NAMALWA (cell line): ENCODE measurements at regions not wholly inside any gene's neighbourhood (a gene's known extent, or its start where the extent isn't known, plus 50 kb on each side); places are given as distances from the start of the nearest gene placed in this dataset.
"Not testable (repeated sequence)": the region's sequence is repeated elsewhere in the genome, so short reads cannot be mapped to it uniquely, and the experiment has no call there.

Source experiments
- DNase-seq: peaks from one replicate; pipeline ENCODE4 v3.0.0-alpha.2; 2015; ENCODE audit warnings: low spot score

DNA sequence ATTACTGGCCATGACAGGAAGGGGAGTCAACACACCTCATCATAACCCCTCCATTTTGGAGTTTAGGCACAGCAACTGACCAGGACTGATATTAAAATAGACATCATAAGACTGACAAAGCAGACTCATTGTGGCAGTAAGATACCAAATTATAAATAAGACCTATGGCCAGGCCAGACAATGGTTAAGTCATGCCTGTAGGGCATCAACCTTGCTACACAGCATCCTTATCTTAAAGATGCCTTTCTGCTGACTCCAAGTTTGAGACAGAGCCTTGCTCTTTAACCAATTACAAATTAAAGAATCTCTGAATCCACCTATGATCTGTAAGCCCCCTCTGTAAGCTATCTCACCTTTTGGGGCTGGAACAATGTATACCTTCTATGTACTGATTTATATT, 65.5 kb downstream of the VCX2 start:
- DNase-seq = no peak

DNA sequence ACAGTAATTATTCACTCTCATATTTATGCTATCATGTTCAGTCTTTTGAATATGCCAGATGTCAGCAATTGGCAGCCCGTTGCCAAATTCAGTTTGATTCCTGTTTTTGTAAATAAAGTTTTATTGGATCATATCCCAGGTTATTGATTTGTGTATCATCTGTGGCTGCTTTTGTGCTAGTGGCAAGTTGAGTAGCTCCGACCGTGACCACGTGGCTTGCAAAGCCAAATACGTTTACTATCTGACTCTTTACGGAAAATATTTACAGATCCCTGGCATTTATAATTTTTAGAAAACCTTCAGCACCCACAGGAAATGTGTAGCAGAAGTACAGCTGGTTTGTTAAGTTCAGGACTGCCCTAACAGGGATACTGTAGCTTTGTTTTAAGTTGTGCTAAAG, 67.4 kb downstream of the VCX2 start:
- DNase-seq = no peak

DNA sequence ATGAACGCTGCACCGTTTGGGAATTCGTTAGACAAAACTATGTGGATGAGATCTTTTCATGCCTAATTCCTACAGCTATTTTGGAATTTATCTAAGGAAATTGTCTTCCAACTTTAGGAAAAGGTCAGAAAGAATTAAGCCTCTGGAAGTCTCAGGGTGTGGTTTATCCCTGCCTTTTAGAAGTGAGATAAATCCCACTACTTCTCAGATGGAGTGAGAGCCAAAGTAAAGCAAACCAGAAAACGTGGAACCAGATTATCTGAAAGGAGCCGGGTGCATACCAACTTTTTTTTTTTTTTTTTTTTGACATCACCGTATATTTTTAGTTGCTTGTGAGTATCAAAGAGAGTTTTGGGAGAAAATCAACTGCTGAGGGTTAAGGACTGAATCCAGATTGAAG, 79.6 kb downstream of the VCX2 start:
- no peak for DNase-seq

DNA sequence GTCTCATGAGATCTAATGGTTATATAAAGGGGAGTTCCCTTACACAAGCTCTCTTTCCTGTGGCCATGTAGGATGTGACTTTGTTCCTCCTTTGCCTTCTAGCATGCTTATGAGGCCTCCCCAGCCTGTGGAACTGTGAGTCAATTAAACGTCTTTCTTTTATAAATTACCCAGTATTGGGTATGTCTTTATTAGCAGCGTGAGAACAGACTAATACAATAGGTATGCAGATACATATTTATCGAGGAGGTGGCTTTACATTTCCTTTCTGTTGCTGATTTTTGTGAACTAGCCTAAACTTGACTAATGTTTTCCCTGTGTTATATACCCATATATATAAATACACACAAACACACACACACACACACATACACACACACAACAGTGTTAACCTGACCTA, 80.2 kb downstream of the VCX2 start:
- no peak for DNase-seq

DNA sequence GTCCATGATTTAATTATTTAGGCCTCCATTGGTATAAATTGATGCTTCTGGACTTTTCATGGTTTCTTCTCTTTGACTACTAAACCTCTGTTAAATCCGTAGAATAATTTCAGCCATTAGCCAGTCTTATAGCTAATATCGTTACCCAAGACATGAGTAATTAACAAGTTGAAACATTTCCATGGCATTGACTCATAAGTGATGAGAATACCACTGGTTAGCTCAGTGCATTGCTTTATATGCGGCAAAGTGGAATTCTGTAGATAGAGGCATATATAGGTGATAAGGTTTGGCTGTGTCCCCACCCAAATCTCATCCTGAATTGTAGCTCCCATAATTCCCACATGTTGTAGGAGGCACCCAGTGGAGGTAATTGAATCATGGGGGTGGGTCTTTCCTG, 80.6 kb downstream of the VCX2 start:
- DNase-seq = no peak

DNA sequence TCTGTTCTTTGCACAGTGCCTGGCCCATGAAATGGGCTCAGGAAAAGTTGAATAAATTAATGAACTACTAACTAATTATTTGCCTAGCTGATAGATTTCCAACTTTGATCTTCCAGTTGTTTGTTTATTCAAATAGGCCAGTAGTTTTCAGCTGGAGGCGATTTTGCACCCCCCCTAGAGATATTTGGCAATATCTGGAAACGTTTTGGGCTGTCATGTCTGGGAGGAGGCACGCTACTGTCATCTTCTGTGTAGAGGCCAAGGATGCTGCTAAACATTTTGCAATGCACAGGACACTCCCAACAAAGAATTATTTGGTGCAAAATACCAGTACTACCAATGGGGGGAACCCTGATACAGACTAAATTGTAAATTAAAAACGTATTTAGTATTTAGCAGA, 81.9 kb downstream of the VCX2 start:
- DNase-seq = no peak

DNA sequence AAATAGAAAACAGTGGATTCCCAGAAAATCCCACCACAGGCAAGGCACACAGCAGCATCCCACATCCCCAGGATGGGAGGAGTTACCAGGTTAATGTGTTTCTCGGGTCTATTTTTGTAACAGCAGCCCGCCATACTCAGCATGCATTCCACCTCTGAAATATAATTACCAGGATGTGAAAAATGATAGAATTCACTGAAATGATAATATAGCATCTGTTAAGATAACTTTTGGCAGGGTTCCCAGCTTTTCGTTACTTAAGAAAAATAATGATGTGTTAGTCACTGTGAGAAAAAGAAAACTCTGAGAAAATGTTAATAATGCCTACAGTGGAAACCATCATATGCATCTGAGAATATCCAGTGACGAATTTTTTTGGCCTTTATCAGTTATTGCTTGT, 87.1 kb downstream of the VCX2 start:
- no peak for DNase-seq

DNA sequence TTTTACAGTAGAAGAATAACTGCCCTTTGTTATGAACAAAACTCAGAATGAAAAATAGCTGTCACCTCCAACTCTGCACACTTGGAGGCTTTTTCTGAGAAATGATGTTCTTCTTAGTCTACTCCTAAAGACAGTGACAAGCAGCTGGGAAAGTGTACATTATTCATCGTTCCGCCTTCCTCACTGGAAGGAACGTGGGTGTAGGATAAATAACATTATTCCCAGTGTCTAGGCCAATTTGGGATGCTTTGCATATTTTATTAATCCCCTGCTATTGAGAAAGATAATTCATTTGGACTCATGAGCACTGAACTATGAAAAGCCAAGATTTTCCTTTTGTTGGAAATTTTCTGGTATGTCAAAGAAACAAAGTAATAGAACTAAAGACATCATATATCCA, 87.8 kb downstream of the VCX2 start:
- no peak for DNase-seq

DNA sequence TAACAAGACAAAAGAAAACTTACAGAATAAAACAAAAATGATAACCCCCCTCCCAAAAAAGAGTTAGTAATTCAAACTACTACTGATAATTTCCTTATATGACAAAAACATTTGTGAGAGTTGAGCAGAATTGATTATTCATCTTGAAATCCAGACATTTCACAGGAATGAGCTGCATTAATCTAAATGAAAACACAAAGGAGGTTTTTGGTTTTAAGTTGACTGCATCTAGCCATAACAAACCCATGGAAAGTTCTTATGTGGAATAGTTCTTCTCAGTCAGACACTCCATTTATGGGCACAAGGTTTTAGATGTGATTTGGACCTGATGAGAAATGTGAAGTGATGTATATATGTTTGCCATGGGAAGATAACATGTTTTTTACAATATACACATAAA, 95.4 kb downstream of the VCX2 start:
- no peak for DNase-seq

DNA sequence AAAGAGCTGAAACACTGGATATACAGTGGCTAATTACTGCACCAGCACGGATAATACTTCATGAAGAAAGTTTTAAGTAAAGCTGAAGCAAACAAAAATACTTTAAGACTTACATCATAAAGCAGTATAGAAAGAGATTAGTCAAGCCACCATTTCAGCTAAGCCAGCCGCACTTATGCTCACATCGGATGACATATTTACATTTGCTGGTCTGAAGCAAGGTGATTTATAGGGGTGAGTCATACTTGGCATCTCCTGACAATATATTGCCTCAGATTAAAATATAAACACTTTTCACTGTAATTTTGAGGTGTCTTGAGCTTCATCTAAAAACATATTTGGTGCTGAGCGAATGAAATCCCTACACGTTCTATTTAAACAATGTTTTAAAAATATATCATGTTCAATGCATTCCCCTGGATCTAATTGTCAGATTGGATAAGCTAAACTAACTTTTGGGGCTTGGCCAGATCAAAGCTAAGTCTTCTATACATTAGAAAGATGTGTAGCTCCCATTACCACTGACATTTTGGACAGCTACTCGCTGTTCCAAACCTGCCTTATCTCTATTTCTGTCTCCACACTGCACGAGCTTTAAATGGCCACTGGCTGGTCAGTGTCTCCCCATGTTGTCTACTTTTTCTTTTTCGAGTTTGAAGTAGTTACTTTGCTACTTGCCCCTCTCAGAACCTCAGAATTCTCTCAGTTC, 103.2 kb downstream of the VCX2 start:
- no peak for DNase-seq

DNA sequence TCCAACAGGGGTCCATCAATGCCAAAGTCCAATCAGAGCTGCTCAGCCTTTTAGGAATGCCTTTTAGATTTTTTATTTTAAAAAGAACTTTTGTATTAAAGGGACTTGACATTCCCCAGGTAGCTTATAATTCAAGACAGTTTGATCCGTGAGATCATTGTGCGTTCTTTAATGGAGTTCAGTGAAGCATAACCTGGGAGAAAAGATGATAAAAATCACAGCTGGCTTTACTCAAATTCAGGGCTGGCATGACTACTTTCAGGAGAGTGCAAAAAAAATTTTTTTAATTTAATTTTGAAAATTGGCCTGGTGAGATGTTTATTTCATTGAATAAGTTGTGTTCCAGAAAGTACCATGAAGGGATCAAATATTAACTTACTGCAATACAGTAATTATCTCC, 118.2 kb downstream of the VCX2 start:
- DNase-seq = no peak

DNA sequence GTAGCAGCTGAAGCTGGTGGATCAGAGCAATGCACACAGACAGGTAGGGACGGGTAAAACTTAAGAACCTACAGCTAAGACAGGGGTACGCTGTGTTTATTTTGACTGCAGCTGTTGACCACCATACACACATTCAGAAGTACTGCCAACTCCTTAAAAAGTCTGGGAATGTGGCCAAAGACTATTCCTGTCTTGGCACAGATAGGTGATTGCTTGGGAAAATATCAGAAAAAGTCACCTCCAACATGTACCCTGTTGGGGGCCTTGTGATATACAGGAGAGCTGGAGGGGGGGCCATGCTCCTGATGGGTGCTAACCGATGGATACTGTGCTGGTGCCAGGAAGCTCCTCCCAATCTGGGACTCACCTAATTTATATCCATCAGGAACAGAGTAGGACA, 121.2 kb downstream of the VCX2 start:
- DNase-seq = no peak

DNA sequence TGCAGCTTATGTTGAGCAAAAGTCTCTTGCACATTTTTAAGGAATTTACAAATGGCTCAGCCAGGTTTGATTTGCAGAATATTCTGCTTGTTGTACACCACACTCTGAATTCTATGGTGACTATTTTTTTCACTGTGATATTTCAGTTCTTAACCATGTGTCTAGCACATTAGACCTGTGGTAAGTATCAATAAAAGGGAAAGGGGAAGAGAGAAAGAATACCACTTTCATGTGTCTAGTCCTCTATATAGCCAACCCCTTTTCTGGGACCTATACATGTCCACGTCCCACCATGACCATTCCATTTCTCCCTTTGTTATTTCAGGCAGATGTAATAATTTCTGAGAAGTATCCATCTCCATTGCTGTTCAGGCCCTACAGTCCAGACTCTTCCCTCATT, 121.3 kb upstream of the PNPLA4 start:
- no peak for DNase-seq

DNA sequence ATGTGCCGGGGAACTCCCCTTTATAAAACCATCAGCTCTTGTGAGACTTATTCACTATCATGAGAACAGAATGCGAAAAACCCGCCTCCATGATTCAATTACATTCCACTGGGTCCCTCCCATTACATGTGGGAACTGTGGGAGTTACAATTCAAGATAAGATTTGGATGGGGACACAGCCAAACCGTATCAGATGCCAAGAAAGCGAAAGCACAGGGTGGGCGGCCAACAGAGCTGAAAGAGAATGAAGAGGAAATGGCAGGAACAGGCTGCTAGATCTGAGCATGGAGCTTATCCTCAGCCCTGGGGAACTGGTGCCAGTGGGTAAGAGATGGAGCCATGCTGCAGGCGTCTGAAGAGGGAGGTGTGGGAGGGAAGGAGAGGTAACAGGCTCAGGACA, 117.7 kb upstream of the PNPLA4 start:
- no peak for DNase-seq

DNA sequence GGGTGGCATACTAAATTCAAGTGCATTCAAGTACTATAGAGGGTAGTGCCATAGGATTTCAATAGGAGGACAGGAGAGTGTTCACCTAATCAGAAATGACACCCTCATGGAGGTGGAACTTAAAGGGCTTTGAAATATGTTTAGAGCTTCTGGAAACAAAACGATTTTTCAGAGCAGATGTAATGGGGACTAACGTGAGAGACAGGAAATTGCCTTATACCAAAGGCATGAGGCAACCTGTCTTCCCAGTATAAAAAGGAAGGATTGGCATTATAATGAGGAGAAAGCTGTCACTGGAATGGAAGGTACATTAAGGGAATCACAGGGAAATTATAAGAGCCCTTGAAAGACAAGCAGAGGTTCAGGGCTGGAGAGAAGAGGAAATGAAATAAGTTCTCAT, 116.3 kb upstream of the PNPLA4 start:
- DNase-seq = no peak

DNA sequence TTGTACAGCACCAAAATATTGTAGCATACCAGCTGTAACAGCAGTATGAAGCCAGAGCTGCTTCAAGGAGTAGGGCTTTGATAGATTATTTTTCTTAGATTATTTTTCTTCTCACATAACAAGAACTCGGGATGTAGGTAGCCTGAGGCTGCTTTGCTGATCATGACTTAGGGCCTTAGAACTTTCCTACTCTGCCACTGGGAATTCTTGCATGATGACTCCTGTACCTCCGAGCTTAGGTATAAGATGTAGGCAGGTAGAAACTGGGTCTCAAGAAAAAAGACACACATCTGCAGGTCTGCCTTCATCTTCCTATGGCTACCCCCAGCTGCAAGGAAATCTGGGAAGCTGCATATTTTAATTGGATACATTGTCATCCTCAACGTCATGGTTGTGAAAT, 115.9 kb upstream of the PNPLA4 start:
- no peak for DNase-seq

DNA sequence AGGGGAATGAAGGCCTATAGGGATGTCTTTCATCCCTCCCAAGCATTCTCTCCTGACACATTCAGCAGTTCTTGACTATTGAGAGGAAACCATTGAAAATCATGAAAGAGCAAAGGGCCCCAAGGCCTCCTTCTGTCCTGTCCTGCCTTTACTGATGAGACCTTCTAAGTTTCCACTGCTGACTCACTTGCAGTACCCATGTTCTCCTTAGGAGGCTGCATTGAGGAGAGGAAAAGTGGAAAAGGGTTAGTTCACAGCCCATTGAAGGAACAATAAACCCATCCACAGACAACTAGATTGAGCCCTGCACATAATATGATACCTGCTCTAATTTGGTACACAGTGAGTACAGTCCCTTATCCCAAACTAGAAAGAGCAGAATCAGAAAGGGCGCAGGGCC, 115.1 kb upstream of the PNPLA4 start:
- DNase-seq = peak; percentile 12

DNA sequence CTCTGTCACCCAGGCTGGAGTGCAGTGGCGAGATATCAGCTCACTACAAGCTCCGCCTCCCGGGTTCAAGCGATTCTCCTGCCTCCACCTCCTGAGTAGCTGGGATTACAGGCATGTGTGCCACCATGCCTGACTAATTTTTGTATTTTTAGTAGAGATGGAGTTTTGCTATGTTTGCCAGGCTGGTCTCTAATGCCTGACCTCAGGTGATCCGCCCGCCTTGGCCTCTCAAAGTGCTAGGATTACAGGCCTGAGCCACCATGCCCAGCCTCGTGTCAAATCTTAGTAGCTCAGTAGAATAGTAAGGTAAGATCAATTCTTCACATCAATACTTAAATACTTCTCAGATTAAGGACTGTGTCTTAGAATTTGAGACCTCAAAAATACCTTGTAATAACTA, 112.5 kb upstream of the PNPLA4 start:
- DNase-seq = not testable (repeated sequence)

DNA sequence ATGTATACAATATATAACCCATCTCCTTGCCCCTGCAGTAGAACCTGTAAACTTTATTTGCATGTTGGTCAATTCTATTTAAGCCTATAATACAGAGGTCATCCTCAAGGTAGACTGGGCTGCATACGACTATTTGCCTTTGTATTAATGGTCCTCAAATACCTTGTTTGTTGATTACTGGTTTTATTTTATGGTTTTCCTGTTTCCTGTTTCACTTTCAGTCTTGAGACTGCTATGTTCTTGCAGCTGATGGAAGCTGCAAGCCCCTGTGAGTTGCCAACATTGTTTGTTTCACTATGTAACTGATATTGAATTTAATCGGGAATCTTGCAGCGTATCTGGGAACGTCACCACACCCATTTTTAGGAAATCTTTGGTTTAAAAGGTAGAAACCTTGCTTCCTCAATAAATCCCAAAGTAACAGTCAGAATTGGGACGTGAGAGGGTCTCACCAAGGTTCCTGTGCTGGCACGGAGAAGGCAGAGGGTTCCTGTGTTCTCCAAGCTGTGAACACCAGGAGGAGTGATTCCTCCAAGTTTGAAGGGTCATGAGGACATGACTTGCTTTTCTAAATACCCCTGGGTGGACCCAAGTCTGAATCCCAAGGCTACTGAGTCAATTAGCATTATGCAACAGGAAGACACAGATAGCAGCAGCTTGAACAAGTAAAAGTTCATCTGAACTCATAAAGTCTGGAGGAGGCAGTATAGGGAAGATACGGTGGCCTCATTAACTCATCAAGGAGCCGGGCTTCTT, 110.6 kb upstream of the PNPLA4 start:
- DNase-seq = no peak

DNA sequence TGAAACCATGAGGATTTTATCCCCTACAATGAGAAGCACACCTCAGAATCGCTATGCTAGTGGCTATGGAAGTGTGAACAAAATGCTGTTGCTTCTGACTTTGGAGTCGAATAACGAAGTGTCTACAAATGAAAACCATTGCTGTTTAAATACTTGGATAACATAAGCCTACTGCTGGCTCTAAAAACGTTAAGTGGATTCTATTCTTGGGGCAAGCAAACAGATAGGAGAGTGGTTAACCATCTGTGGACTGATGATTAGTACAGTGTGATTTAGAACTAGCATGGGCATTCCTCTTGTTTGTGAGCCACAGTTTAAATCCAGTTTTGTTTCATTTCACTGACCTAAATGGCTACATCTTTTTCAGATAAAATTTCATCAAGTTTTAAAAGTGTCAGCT, 109.7 kb upstream of the PNPLA4 start:
- DNase-seq = no peak

DNA sequence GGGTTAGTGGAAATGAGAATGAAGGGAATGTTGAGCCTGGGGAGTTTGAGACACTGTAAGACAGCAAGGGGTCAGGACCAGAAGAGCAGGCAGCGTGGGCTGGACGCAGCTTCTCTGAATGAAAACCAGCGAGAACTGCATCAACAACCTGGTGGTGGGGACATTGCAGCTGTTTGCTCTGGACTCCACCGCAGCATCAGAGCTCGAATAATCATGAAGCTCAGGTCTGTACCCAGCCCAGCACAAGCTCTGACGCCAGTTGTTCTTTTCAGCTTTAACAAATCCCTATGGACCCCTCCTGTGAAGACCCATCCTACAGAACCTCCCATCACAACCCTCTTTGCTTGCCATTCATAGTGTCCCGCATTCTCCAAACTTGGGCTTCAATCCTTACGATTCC, 106.8 kb upstream of the PNPLA4 start:
- no peak for DNase-seq

DNA sequence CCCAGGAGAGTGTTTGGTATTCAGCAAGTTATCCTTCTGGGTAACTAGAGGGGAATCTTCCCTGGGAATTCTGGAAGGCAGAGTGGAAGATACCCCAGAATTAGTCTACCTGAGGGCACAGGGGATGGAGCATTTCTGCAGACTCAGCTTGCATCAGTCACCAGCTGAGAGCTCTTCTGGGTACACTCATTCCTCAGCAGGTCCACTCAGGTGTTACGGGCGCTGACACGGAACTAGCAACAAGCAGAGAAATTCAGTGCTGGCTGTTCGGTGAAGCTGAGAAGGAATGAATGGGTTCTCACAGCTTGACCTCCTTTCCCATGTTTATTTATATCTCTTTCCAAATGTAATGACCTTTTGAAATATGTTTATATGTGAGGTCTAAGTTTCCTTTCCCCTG, 106.0 kb upstream of the PNPLA4 start:
- DNase-seq = no peak

DNA sequence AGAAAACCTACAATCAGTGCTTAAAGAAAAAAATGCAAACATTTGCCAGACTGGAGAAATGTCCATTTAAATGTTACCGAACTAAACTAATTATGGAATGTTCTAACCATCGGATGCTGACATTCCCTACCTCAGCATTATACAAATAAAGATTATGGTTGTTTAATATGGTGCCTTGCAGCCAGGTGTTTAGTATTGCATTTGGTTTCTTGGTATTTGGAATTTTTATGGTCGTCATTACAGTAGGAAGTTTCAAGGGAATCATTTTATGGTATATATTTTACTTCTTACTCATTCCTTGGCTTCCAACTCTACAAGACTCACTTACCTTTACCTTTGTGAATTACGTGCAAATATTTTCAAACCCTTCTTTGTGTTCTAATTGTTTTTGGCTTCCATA, 103.1 kb upstream of the PNPLA4 start:
- no peak for DNase-seq

DNA sequence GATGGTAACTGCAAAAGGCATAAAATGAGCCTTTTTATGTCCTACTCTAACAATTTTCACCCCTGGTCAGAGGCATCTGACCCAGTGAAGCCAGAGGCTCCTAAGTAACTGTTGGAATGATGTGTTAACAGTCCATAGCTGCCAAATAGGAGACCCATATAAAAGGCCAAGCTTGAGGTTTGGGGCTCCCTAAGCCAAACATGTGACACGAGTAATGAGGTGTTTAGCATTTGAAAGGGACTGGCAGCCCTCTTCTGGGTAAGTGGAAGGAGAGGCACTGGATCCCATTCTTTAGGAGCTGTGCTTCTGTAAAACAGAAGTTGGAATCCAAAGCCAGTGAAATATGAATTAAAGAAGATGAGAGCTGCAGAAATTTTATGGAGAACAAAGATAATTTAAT, 100.6 kb upstream of the PNPLA4 start:
- no peak for DNase-seq
